ENCODE measurements at regions not wholly inside any gene's neighbourhood (a gene's known extent, or its start where the extent isn't known, plus 50 kb on each side); places are given as distances from the start of the nearest gene placed in this dataset.
A peak's percentile ranks its signal among the peaks of the same experiment; 100 is the strongest.

DNA sequence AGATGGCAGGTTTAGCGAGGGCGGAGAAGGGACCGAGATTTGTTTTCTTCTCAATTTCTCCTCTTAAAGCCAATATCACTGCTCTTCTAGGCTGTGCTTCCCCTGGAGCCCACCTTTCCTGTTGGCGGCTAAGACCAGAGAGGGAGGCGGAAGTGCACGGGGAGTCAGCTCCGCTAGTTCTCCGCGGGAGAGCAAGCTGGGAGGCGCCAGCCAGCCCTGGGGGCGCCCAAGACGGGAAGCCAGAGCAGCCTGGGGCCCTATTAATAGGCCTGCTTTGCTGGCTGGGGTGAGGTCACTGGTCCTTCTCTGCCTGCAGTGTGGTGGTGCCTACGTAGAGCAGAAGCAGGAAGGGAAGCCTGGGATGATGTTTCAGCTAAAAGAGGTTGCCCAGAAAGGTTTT lies 61.6 kb downstream of the LSM5 start:
- TF ChIP-seq, protein P1, sequence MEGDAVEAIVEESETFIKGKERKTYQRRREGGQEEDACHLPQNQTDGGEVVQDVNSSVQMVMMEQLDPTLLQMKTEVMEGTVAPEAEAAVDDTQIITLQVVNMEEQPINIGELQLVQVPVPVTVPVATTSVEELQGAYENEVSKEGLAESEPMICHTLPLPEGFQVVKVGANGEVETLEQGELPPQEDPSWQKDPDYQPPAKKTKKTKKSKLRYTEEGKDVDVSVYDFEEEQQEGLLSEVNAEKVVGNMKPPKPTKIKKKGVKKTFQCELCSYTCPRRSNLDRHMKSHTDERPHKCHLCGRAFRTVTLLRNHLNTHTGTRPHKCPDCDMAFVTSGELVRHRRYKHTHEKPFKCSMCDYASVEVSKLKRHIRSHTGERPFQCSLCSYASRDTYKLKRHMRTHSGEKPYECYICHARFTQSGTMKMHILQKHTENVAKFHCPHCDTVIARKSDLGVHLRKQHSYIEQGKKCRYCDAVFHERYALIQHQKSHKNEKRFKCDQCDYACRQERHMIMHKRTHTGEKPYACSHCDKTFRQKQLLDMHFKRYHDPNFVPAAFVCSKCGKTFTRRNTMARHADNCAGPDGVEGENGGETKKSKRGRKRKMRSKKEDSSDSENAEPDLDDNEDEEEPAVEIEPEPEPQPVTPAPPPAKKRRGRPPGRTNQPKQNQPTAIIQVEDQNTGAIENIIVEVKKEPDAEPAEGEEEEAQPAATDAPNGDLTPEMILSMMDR (conservative IDR thresholded peaks at IDR 0.05; ENCODE audit: low read depth, low read length) = no peak
- H3K4me3 ChIP-seq (ENCODE audit: low read depth, low read length) = no peak overlapping the region
- DNase-seq (ENCODE audit: low read depth) = no peak

DNA sequence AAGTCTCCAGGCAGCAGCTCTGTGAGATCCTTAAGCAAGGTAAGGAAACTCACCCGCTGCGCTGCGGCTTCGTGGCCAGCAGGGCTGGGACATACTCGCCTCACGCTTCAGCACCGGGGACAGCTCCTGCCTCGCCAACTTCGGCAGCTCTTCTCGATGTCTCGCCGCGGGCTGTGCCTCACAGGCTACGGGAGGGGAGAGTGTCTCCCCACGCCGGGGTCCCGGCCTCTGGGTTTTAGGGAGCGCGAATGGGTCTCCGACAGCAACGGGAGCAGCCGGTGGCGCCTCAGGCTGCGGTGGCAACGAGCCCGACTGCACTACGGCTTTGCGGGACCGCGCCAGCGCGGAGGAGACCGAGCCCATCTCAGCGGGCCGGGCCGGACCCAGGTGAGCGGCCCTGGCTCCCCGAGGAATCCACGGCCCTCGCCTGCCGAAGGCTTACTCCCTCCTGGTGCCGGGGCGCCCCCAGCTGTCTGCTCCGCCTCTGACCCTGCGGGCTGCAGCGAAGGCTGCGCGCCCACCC lies 62.4 kb downstream of the LSM5 start:
- peak; percentile 92 for DNase-seq (ENCODE audit: low read depth)
- no peak overlapping the region for H3K4me3 ChIP-seq (ENCODE audit: low read depth, low read length)
- TF ChIP-seq, protein P1 (conservative IDR thresholded peaks at IDR 0.05; ENCODE audit: low read depth, low read length) = peak; percentile 72

DNA sequence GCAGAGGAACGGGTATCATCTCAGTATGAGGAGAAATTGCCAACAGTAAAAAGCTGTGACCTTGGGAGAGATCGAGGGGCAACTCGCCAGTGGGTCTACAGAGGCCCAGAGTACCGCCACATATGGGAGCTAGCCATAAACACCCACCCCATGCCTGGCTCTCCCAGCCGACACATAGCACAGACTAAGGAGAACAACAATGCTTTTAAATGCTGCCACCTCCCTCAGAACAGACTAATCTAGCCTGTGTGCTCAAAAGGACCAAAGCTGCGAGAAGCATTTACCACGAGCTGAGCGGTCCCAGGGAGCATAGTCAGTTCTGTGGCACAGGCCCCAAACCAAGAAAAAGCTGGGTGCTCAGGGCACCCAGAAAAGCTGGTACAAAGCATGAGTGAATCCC lies 73.3 kb downstream of the LSM5 start:
- H3K4me3 ChIP-seq (ENCODE audit: low read depth, low read length) = no peak overlapping the region
- DNase-seq (ENCODE audit: low read depth) = no peak
- TF ChIP-seq, protein P1 (conservative IDR thresholded peaks at IDR 0.05; ENCODE audit: low read depth, low read length) = no peak

DNA sequence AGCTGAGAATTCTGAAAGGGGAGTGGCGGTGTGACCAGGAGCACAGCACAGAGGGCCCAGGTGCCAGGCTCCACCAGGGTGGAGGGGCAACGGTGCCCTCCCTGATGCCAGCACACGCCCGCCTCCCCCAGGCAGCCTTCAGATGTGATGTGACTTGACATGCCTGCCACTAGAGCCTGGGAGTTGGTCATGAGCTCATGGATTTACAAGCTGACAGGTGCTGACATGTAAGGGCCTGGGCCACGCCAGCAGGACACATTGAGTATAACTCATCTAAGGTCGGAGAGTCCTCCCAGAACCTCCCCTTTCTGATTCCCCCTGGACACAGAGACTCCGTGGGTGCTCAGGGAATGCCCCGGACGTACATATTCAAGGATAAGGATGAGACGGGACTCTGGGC lies 74.2 kb downstream of the LSM5 start:
- TF ChIP-seq, protein P1 (conservative IDR thresholded peaks at IDR 0.05; ENCODE audit: low read depth, low read length) = no peak
- H3K4me3 ChIP-seq (ENCODE audit: low read depth, low read length) = no peak overlapping the region
- DNase-seq (ENCODE audit: low read depth) = no peak

DNA sequence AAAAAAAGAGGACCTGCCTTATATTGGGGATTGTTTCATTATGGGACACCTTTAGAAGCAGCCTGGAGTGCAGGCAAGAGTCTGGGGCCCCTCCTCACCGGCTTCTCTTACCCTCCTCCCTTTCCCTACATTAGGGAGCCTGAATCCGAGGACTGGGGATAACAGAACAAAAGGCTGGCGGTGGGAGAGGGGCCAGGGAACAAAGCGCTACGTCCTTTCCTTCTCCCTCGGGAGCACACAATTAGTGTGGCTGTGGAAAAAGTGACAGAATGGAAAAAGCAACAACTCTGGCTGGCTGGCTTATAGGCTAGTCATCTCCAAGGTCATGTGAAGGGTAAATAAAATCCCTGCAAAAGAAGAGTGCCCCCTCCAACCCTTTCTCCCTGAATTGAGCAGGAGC lies 74.7 kb downstream of the LSM5 start:
- no peak for DNase-seq (ENCODE audit: low read depth)
- TF ChIP-seq, protein P1 (conservative IDR thresholded peaks at IDR 0.05; ENCODE audit: low read depth, low read length) = no peak
- H3K4me3 ChIP-seq (ENCODE audit: low read depth, low read length) = no peak overlapping the region

DNA sequence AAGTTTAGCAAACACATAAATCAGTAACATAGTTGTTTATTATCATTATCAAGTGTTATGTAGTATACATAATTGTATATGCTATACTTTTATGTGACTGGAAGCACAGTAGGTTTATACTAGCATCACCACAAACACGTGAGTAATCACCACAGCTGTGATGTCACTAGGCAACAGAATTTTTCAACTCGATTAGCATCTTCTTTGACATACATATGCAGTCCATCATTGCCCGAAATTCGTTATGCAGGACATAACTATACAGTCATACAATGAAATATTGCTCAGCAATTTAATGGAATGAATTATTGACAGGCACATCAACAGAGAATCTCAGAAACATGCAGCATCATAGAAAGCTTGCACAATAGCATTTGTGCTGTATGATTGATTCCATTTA lies 77.7 kb downstream of the LSM5 start:
- TF ChIP-seq, protein P1 (conservative IDR thresholded peaks at IDR 0.05; ENCODE audit: low read depth, low read length) = no peak
- no peak overlapping the region for H3K4me3 ChIP-seq (ENCODE audit: low read depth, low read length)
- DNase-seq (ENCODE audit: low read depth) = no peak

DNA sequence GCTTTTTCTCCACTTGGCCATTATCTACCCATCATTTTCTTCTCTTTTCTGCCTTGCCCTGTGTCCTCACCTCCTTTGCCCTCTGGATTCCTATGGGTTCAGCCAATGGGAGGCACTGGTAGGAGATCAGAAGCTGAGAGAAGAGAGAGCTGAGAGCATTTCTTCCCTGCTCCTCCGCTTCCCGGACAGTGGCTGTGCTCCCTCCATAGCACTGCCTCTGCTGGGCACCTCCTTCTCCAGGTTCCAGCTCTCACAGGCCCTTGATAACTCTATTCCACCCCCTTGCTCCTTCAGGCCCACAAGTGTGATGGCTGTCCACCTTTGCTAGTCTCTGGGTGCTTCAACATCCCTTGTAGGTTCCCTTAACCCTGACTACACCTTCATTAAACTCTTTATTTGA lies 79.6 kb downstream of the LSM5 start:
- DNase-seq (ENCODE audit: low read depth) = no peak
- TF ChIP-seq, protein P1 (conservative IDR thresholded peaks at IDR 0.05; ENCODE audit: low read depth, low read length) = no peak
- H3K4me3 ChIP-seq (ENCODE audit: low read depth, low read length) = no peak overlapping the region
